T follicular helper cell (primary cell): ENCODE measurements at regions not wholly inside any gene's neighbourhood (a gene's known extent, or its start where the extent isn't known, plus 50 kb on each side); places are given as distances from the start of the nearest gene placed in this dataset.

ENCODE experiments used
- DNase-seq: peaks from one replicate; pipeline ENCODE4 v3.0.0-alpha.2; 2020; ENCODE audit warnings: low read depth

GRCh38 chr9:630817-631216 is 210.7 kb upstream of the DMRT1 start:
- DNase-seq, result no peak

GRCh38 chr9:631596-631995 is 209.9 kb upstream of the DMRT1 start:
- DNase-seq, result no peak

- no peak for DNase-seq
These were observed 208.0 kb upstream of the DMRT1 start for GRCh38 chr9:633461-633860.

- DNase-seq, result no peak
These were observed 204.4 kb upstream of the DMRT1 start for GRCh38 chr9:636931-637591.

- DNase-seq, result no peak
These were observed 203.3 kb upstream of the DMRT1 start for GRCh38 chr9:638152-638551.

GRCh38 chr9:642014-642413 is 199.5 kb upstream of the DMRT1 start:
- no peak for DNase-seq

GRCh38 chr9:643966-644365 is 197.5 kb upstream of the DMRT1 start:
- no peak for DNase-seq

- no peak for DNase-seq
These were observed 194.0 kb upstream of the DMRT1 start for GRCh38 chr9:647522-647921.

- DNase-seq, result no peak
These were observed 192.1 kb upstream of the DMRT1 start for GRCh38 chr9:649128-650074.

GRCh38 chr9:650362-650761 is 191.1 kb upstream of the DMRT1 start:
- no peak for DNase-seq

- no peak for DNase-seq
These were observed 190.1 kb upstream of the DMRT1 start for GRCh38 chr9:651371-651770.

GRCh38 chr9:652914-653313 is 188.6 kb upstream of the DMRT1 start:
- no peak for DNase-seq

GRCh38 chr9:653421-653820 is 188.1 kb upstream of the DMRT1 start:
- DNase-seq, result no peak

GRCh38 chr9:653856-654387 is 187.6 kb upstream of the DMRT1 start:
- no peak for DNase-seq

GRCh38 chr9:655875-656274 is 185.6 kb upstream of the DMRT1 start:
- no peak for DNase-seq

GRCh38 chr9:656926-657568 is 184.4 kb upstream of the DMRT1 start:
- DNase-seq, result no peak

- DNase-seq, result no peak
These were observed 182.2 kb upstream of the DMRT1 start for GRCh38 chr9:659286-659685.

GRCh38 chr9:660227-660626 is 181.3 kb upstream of the DMRT1 start:
- DNase-seq, result no peak

- DNase-seq, result no peak
These were observed 178.0 kb upstream of the DMRT1 start for GRCh38 chr9:663541-663940.

GRCh38 chr9:665296-665695 is 176.2 kb upstream of the DMRT1 start:
- DNase-seq, result no peak

GRCh38 chr9:671997-672396 is 169.5 kb upstream of the DMRT1 start:
- DNase-seq, result no peak

- no peak for DNase-seq
These were observed 168.6 kb upstream of the DMRT1 start for GRCh38 chr9:672851-673250.
